Stimulated activated naive CD8-positive, alpha-beta T cell treated with anti-CD3 and anti-CD28 coated beads, Interleukin-15, Interleukin-2, amounts not matched to agents 100 U/mL and 50 U/mL, for 24 hours (primary cell): ENCODE measurements at regions not wholly inside any gene's neighbourhood (a gene's known extent, or its start where the extent isn't known, plus 50 kb on each side); places are given as distances from the start of the nearest gene placed in this dataset.

Experiments used
- ATAC-seq: fragments of 150-1000 bp; cut with Tn5 transposase; one replicate; pipeline ENCODE4 v1.10.0; 2021
- DNase-seq: peaks from one replicate; pipeline ENCODE4 v3.0.0; 2021

GRCh38 chr5:74576941-74577456 lies 63.5 kb downstream of the ENC1 start:
- DNase-seq (no peak), ATAC-seq (peak; percentile 35)

DNA sequence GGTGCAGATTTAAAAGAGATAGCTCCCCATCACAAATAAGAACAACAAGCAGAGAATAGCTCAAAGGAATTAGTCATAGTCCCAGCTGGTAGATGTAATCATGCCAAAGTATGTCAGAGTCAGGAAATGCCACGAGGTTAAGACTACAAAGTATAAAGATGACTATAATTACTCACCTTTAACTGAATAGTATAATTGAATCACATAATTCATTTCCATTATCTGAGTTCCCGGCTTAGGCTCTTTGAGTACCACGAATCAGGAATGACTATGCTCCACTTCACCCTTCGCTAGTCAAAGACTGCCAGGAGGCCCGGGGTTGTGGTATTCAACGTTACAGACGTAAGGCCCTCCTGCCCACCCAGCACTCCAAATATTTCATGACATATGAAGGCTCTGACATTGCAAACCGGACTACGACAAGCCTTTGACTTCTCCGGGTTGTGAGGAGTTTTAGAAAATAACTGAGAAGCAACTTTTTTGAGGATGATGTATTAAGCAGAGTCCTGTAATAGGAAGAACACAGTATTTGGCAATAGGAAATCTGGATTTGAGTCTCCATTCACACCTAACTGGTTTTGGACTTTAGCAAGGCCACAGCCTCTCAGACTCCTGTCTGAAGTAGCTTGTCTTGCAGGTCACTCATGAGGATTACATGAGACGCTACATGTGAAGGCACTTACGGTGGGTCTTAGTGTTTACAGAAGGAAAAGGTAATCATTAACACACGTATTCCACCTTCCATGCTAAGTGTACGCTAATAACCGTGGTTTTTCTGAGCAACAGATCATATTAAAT lies 64.6 kb downstream of the ENC1 start:
- peak; percentile 49 for ATAC-seq
- DNase-seq, result no peak

DNA sequence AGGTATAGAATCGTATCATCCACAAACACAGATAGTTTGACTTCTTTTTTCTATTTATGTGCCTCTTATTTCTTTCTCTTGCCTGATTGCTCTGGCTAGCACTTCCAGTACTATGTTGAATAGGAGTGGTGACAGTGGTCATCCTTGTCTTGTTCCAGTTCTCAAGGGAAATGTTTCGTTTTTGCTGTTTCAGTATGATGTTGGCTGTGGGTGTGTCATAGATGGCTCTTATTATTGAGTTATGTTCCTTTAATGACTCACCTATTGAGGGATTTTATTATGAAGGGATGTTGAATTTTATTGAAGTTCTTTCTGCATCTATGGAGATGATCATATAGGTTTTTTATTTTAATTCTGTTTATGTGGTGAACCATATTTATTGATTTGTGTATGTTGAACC lies 70.3 kb downstream of the ENC1 start:
- ATAC-seq (no peak), DNase-seq (no peak)

- no peak for DNase-seq
- ATAC-seq, result no peak
These were observed 73.0 kb downstream of the ENC1 start for GRCh38 chr5:74567411-74567995.

GRCh38 chr5:74562122-74562521 lies 78.4 kb downstream of the ENC1 start:
- DNase-seq, result no peak
- ATAC-seq, result no peak

DNA sequence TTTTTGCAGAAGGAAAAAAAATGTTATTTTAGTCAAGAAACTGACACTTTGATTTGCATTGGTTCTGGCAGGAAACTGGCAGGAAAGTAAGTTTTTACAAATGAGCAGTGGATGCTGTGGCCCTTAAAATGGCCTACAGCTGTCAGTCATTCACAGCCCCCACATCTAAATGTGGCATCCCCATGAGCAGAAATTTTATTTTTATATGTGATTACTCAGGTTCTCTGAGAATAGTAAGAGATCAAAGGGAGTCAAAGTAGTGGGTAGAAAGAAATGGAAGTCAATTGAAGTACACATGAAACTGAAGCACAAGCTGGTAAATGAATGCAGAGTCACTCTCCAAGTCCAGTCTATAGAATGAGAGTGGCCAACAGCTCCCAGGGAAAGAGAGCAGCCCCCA lies 80.3 kb downstream of the ENC1 start:
- ATAC-seq, result no peak
- no peak for DNase-seq

DNA sequence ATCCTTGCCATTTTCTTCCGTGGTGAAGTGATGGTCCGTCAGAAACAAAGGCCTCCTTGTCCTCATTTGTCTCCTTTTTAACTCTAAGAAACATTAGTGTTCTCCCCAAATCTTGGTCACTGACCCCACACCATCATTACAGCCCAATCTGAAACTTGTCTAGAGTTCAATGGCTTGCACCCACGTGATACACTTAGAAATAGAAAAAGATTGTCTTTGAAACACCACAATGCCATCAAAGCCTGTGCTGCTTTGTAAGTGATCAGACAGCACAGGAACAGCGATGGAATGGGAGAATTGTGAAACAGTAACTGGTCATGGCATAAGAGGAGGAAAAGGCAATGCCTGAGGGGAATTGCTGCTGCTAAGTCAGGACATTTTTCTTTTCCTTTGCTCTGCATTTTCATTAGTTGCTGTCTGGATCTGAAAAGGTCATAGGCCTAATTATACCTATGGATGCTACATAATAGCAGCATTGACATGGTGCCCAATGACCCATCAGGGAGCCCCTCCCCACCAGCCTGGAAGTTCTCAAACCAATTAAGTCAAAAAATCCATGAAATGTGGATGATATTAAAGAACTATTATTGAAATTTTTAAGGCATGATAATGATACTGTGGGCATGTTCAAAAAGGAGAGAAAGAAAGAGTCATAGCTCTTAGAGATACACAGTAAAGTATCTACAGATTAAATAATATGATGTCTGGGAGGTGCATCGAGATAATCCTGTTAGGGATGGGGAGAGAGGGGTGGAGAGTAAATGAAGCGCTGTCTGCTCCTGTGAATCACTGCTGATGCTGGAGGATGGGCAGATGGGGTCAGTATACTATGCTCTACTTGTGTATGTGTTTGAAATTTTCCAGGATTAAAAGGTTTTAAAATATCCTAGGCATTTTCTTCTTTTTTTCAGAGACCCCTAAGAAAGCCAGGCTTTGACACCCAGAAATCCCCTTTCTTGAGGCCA lies 83.6 kb downstream of the ENC1 start:
- no peak for DNase-seq
- ATAC-seq, result no peak

GRCh38 chr5:74556006-74556405 lies 84.5 kb downstream of the ENC1 start:
- DNase-seq (no peak), ATAC-seq (no peak)

DNA sequence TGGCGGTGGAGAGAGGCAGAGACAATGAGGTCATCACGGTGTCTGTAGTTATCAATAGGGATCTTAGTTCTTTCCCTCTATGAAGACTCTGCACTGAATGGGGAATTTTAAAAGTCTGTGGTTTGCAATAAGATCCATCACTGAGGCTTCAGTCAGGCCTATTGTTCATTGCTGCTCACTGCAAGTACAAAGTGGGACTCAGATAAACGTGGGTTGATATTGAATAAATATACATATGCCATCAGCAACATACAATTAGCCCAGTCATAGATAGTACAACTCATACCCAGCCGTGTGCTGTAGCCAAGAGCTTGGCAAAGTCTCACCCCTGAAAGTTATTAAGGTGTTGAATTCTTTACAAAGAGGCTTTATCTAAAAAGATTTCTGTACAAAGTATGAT lies 88.4 kb downstream of the ENC1 start:
- ATAC-seq (no peak), DNase-seq (no peak)

- no peak for DNase-seq
- ATAC-seq, result no peak
These were observed 89.6 kb downstream of the ENC1 start for GRCh38 chr5:74550927-74551326.

GRCh38 chr5:74549384-74549783 lies 91.1 kb downstream of the ENC1 start:
- no peak for ATAC-seq
- DNase-seq, result no peak

DNA sequence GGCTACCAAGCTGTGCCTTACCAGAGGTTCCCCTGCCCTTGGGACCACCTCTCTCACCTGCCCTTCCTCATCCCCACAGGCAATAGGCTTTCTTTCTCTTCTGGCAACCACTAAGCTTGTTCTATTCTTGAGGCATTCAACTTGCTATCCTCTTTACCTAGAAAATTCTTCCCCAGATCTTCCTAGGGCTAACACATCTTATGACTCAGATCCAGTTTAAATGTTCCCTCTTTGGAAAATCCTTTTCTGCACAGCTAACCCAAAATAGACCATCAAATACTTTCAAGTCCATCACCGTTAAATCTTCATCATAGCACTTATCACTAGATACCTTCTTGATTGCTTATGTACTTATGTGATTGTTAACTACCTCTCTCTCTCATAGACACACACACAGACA lies 93.7 kb downstream of the ENC1 start:
- no peak for ATAC-seq
- no peak for DNase-seq

DNA sequence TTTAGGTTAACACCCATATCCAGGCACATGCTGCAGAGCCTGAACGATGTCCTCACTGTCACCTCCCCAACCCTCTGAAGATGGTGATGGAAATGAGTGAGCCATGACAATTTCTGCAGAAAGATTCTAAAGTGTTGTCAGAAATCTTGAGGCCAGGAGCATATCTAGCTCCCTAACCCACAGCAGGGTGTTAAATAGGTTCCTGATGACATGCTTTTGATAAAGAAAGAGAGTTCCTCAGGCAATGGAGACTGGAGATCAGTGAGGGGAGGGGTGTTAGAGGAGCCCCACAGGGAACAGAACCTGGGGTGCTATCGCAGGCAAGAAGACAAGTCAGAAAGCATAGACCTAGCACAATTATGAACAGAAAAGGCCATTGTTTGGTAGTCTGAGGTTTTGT lies 95.7 kb downstream of the ENC1 start:
- DNase-seq (no peak), ATAC-seq (no peak)

GRCh38 chr5:74543162-74543995 lies 97.1 kb downstream of the ENC1 start:
- DNase-seq, result no peak
- no peak for ATAC-seq

- ATAC-seq, result no peak
- DNase-seq, result no peak
These were observed 98.0 kb downstream of the ENC1 start for GRCh38 chr5:74542482-74542881.

GRCh38 chr5:74541381-74541781 lies 99.1 kb downstream of the ENC1 start:
- no peak for ATAC-seq

DNA sequence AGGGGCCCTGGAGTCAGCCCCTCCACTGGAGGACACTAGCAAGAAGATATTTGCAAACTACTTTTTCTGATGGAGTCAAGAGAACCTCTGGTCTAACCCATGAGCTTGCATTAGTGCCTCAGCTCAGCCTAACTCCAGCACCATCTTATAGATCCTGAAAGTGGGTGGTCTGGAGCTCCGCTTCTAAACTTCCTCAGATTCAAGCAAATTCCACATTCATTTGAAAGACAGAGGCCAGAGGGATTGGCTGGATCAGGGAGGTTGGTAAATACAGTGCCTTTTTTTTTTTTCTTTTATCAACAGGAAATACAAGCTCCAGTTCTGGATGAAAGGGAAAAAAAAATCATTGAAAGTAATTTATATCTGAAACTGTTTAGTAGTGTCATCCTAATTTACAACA lies 99.9 kb downstream of the ENC1 start:
- ATAC-seq (no peak), DNase-seq (no peak)

More at GRCh38 chr5:74541381-74541781, 99.1 kb downstream of the ENC1 start:
- no peak for DNase-seq

DNA sequence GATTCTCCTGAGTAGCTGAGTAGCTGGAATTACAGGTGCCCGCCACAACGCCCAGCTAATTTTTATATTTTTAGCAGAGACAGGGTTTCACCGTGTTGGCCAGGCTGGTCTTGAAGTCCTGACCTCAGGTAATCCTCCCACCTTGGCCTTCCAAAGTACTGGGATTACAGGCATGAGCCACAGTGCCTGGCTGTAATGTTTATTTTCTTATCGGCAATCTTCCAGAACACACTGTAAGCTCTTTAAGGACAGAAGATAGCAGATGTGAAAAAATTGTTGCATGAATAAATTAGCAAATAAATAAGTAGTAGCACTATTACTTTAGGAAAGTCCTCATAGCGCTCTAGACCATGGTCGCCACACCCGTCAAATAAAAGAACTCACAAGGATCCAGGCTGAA lies 100.5 kb downstream of the ENC1 start:
- no peak for DNase-seq

DNA sequence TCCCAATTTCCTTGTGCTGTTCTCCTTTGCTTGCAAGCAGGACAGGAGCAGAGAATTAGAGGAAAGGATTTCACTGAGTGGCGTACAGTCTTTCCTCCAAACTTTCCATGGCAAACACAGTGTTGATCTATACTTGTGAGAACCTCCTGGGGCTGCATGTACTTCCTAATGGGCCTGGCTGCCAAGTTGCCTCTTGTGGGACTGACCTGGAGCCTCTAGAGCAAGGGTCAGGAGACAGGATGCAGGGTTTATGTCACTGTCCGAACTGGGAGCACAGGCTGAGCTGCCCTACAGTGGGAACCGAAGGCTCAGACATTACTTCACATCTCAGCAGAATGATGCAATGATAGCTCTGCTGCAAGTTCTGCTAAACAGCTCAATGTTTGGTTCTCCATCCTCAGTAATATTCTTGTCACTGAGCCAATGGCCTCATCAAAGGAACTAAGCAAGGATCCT lies 102.3 kb downstream of the ENC1 start:
- ATAC-seq (no peak), DNase-seq (no peak)

More for the DNA sequence above, 100.5 kb downstream of the ENC1 start:
- ATAC-seq, result no peak

- no peak for ATAC-seq
- no peak for DNase-seq
These were observed 103.9 kb downstream of the ENC1 start for GRCh38 chr5:74536658-74537057.

GRCh38 chr5:74535926-74536325 lies 104.6 kb downstream of the ENC1 start:
- DNase-seq, result no peak
- ATAC-seq, result no peak
